B cell (primary cell): ENCODE measurements at regions not wholly inside any gene's neighbourhood (a gene's known extent, or its start where the extent isn't known, plus 50 kb on each side); places are given as distances from the start of the nearest gene placed in this dataset.

Experiments used
- ATAC-seq: fragments of 200-7000 bp; cut with Tn5 transposase; one replicate; pipeline ENCODE4 v1.10.0; 2021; ENCODE audit warnings: low read depth, mild to moderate bottlenecking, moderate number of reproducible peaks, moderate library complexity
- CTCF ChIA-PET: fragments of 350-600 bp; sonication (Branson Sonifier 250); formaldehyde crosslinking; loops from one replicate; lab custom pipeline; 2021; ENCODE audit warnings: antibody characterized with exemption, inconsistent platforms; lab: Charles Lee
- POLR2A ChIA-PET: fragments of 350-600 bp; sonication (Branson Sonifier 250); formaldehyde crosslinking; loops from one replicate; lab custom pipeline; 2021; ENCODE audit warnings: antibody characterized with exemption; lab: Charles Lee
- DNase-seq: peaks from one replicate; pipeline ENCODE4 v3.0.0; 2013
- H2AFZ ChIP-seq: 2 replicates; pipeline ENCODE4 v1.6.1; 2012; ENCODE audit warnings: mild to moderate bottlenecking, low read depth, low read length; ENCODE audit not compliant: insufficient read depth, poor library complexity, severe bottlenecking
- H3K27ac ChIP-seq, 2 donors: 1 replicate in 1 of 2; 2 replicates in 1 of 2; pipeline ENCODE4 v1.5.1; 2012 to 2013; ENCODE audit warnings: low read length in 2 of 2, mild to moderate bottlenecking in 2 of 2, moderate library complexity in 1 of 2
- H3K27me3 ChIP-seq, 4 experiments: fragments of 200-600 bp in 1 of 4; sonication (generic) in 1 of 4; replicated peaks in 1 of 4; 1 replicate in 2 of 4; 2 replicates in 2 of 4; pipeline versions ENCODE4 v1.6.1 to v1.7.0; 2013 to 2016; ENCODE audit warnings: low read length in 3 of 4, mild to moderate bottlenecking in 2 of 4, mixed read lengths in 1 of 4, moderate library complexity in 1 of 4; ENCODE audit not compliant: insufficient read depth in 4 of 4, control insufficient read depth in 3 of 4; ENCODE audit errors: control extremely low read depth in 1 of 4
- H3K36me3 ChIP-seq, 2 experiments: replicated peaks in 1 of 2; 1 replicate in 1 of 2; 2 replicates in 1 of 2; pipeline versions ENCODE4 v1.6.1 to v1.7.1; 2013; ENCODE audit warnings: low read length in 1 of 2; ENCODE audit not compliant: insufficient read depth in 2 of 2, control insufficient read depth in 1 of 2; ENCODE audit errors: control extremely low read depth in 1 of 2, extremely low read depth in 1 of 2
- H3K4me1 ChIP-seq, 2 donors: fragments of 200-600 bp in 1 of 2; sonication (generic) in 1 of 2; 1 replicate in 1 of 2; 2 replicates in 1 of 2; pipeline versions ENCODE4 v1.5.1 to v1.6.1; 2013 to 2017; ENCODE audit warnings: low read length in 2 of 2; ENCODE audit not compliant: control insufficient read depth in 2 of 2, insufficient read depth in 2 of 2
- H3K4me2 ChIP-seq: replicated peaks from 2 replicates; pipeline ENCODE3; 2012; ENCODE audit warnings: mild to moderate bottlenecking, low read depth, low read length; ENCODE audit not compliant: poor library complexity, severe bottlenecking
- H3K4me3 ChIP-seq, 5 experiments: fragments of 200-600 bp in 1 of 5; sonication (generic) in 1 of 5; 1 replicate in 3 of 5; 2 replicates in 2 of 5; pipeline versions ENCODE4 v1.5.1 to v1.7.0; 2011 to 2016; ENCODE audit warnings: low read length in 4 of 5, mild to moderate bottlenecking in 4 of 5, low read depth in 2 of 5, control low read depth in 1 of 5, moderate library complexity in 1 of 5; ENCODE audit not compliant: insufficient read depth in 1 of 5; ENCODE audit errors: control extremely low read depth in 1 of 5, extremely low read depth in 1 of 5
- H3K79me2 ChIP-seq: fragments of 200-600 bp; sonication (generic); one replicate; pipeline ENCODE4 v1.6.0; 2016; ENCODE audit warnings: low read length; ENCODE audit not compliant: control insufficient read depth, insufficient read depth
- H3K9ac ChIP-seq: fragments of 200-600 bp; sonication (generic); 2 replicates; pipeline ENCODE4 v1.6.1; 2017; ENCODE audit warnings: mild to moderate bottlenecking, low read length, moderate library complexity
- H3K9me3 ChIP-seq, 3 donors: one replicate each; pipeline versions ENCODE4 v1.6.1 to v1.7.1; 2013; ENCODE audit warnings: low read length in 2 of 3; ENCODE audit not compliant: control insufficient read depth in 2 of 3, insufficient read depth in 1 of 3; ENCODE audit errors: control extremely low read depth in 1 of 3
- H4K20me1 ChIP-seq: 2 replicates; pipeline ENCODE4 v1.6.0; 2012; ENCODE audit warnings: mild to moderate bottlenecking, low read length; ENCODE audit not compliant: insufficient read depth, control insufficient read depth, poor library complexity, severe bottlenecking
- H3K27ac Mint-ChIP-seq: one replicate; pipeline ENCODE4 v1.8.0; 2021; ENCODE audit warnings: mixed read lengths
- H3K27me3 Mint-ChIP-seq: one replicate; pipeline ENCODE4 v1.8.0; 2021; ENCODE audit warnings: mixed read lengths
- H3K4me1 Mint-ChIP-seq: one replicate; pipeline ENCODE4 v1.8.0; 2021; ENCODE audit warnings: mixed read lengths
- H3K4me3 Mint-ChIP-seq: one replicate; pipeline ENCODE4 v1.8.0; 2021; ENCODE audit warnings: mixed read lengths
- H3K9me3 Mint-ChIP-seq: one replicate; pipeline ENCODE4 v1.8.0; 2022; ENCODE audit warnings: mixed read lengths; ENCODE audit not compliant: insufficient read depth
- CTCF ChIP-seq: fragments of 200-600 bp; IDR thresholded peaks from one replicate; pipeline ENCODE4 v1.8.0; 2022; ENCODE audit warnings: antibody characterized with exemption, mild to moderate bottlenecking
- EZH2 ChIP-seq: IDR thresholded peaks from 2 replicates; pipeline ENCODE4 v1.6.1; 2012; ENCODE audit warnings: borderline replicate concordance, low read depth, mild to moderate bottlenecking, moderate library complexity, low read length; ENCODE audit not compliant: insufficient read depth, poor library complexity, severe bottlenecking
- WGBS: methylation state at CpG from one replicate; pipeline ENCODE4 v1.1.5; 2013; ENCODE audit warnings: missing lambda C conversion rate; ENCODE audit not compliant: insufficient coverage; 5-methylcytosine and 5-hydroxymethylcytosine counted together
- intact Hi-C: fragments of 100-400 bp; cut with micrococcal nuclease; formaldehyde crosslinking; loops from one replicate; pipeline ENCODE4 v1.10.0; 2022

GRCh38 chr4:162366146-162366545 lies 202.3 kb upstream of the FSTL5 start:
- Mint-ChIP-seq H3K27me3 (no peaks in the 10 kb centered on the region), H3K4me1 (no peaks in the 10 kb centered on the region), H3K27ac (no peak overlapping the region), H3K9me3 (no peaks in the 10 kb centered on the region), H3K4me3 (no peak overlapping the region)
- no peak for DNase-seq
- H3K4me3 ChIP-seq = no peak overlapping the region
- ChIA-PET POLR2A (no interaction called here), CTCF (no interaction called here)
- H3K79me2 ChIP-seq = no peaks in the 10 kb centered on the region
- H3K27me3 ChIP-seq = no peaks in the 10 kb centered on the region
- no peak overlapping the region for H3K27ac ChIP-seq
- no peak overlapping the region for H3K4me2 ChIP-seq
- intact Hi-C loops = no loop called here
- H2AFZ ChIP-seq = no peak overlapping the region
- no peak for ATAC-seq
- H3K36me3 ChIP-seq = no peaks in the 10 kb centered on the region
- H3K4me1 ChIP-seq = no peaks in the 10 kb centered on the region
- H3K9me3 ChIP-seq = no peaks in the 10 kb centered on the region
- H3K9ac ChIP-seq = no peak overlapping the region
- no peaks in the 10 kb centered on the region for H4K20me1 ChIP-seq
- no peak for TF ChIP-seq CTCF
- no peak for TF ChIP-seq EZH2

- no peak overlapping the region for H3K4me3 ChIP-seq
- no peaks in the 10 kb centered on the region for H3K4me1 Mint-ChIP-seq
- TF ChIP-seq CTCF (no peak), EZH2 (no peak)
- H2AFZ ChIP-seq = no peak overlapping the region
- H3K27me3 ChIP-seq = no peaks in the 10 kb centered on the region
- H3K9me3 ChIP-seq = no peaks in the 10 kb centered on the region
- POLR2A ChIA-PET = no interaction called here
- no peaks in the 10 kb centered on the region for H3K9me3 Mint-ChIP-seq
- DNase-seq = no peak
- intact Hi-C loops = no loop called here
- H3K4me3 Mint-ChIP-seq = no peak overlapping the region
- no peak for ATAC-seq
- H4K20me1 ChIP-seq = no peaks in the 10 kb centered on the region
- no peaks in the 10 kb centered on the region for H3K36me3 ChIP-seq
- H3K9ac ChIP-seq = no peak overlapping the region
- WGBS = no CpG with 5 or more reads among the region's 1 CpG
- no peak overlapping the region for H3K27ac ChIP-seq
- H3K27me3 Mint-ChIP-seq = no peaks in the 10 kb centered on the region
- H3K27ac Mint-ChIP-seq = no peak overlapping the region
- no peaks in the 10 kb centered on the region for H3K4me1 ChIP-seq
- no peaks in the 10 kb centered on the region for H3K79me2 ChIP-seq
- CTCF ChIA-PET = no interaction called here
- no peak overlapping the region for H3K4me2 ChIP-seq
These were observed 200.9 kb upstream of the FSTL5 start for GRCh38 chr4:162364651-162365050.
